Neural cell (in vitro differentiated cells): ENCODE measurements at regions not wholly inside any gene's neighbourhood (a gene's known extent, or its start where the extent isn't known, plus 50 kb on each side); places are given as distances from the start of the nearest gene placed in this dataset.

ENCODE experiments used
- H2AFZ ChIP-seq: fragments of 200-600, 300-800 bp; sonication (generic), shearing (Covaris generic); 2 replicates; pipeline ENCODE4 v1.6.0; 2014; ENCODE audit warnings: low read depth, mild to moderate bottlenecking, antibody characterized with exemption, low read length, moderate library complexity
- H3F3A ChIP-seq: fragments of 200-600 bp; shearing (Covaris generic); 2 replicates; pipeline ENCODE4 v1.6.1; 2016; ENCODE audit warnings: mild to moderate bottlenecking, moderate library complexity, mixed read lengths, antibody characterized with exemption, low read length; ENCODE audit not compliant: insufficient read depth, poor library complexity, severe bottlenecking
- H3K27ac ChIP-seq: fragments of 200-600, 300-800 bp; sonication (generic), shearing (Covaris generic); 2 replicates; pipeline ENCODE4 v1.5.1; 2014; ENCODE audit warnings: mild to moderate bottlenecking, low read length, moderate library complexity
- H3K27me3 ChIP-seq: fragments of 300-800, 200-600 bp; sonication (generic), shearing (Covaris generic); 2 replicates; pipeline ENCODE4 v1.6.0; 2014; ENCODE audit warnings: mild to moderate bottlenecking, low read depth, low read length, moderate library complexity; ENCODE audit not compliant: insufficient read depth
- H3K36me3 ChIP-seq: fragments of 300-800, 200-600 bp; sonication (generic), shearing (Covaris generic); 2 replicates; pipeline ENCODE4 v1.5.1; 2014; ENCODE audit warnings: mild to moderate bottlenecking, antibody characterized with exemption, low read length, moderate library complexity; ENCODE audit not compliant: insufficient read depth
- H3K4me2 ChIP-seq: fragments of 300-800, 200-600 bp; sonication (generic), shearing (Covaris generic); 2 replicates; pipeline ENCODE4 v1.6.0; 2014; ENCODE audit warnings: mild to moderate bottlenecking, low read length
- H3K4me3 ChIP-seq: fragments of 300-800, 200-600 bp; sonication (generic), shearing (Covaris generic); 2 replicates; pipeline ENCODE4 v1.5.1; 2014; ENCODE audit warnings: mild to moderate bottlenecking, low read length, moderate library complexity
- H3K79me2 ChIP-seq: fragments of 200-600 bp; shearing (Covaris generic); replicated peaks from 2 replicates; pipeline ENCODE4 v1.6.0; 2014; ENCODE audit warnings: mild to moderate bottlenecking, low read length, moderate library complexity; ENCODE audit not compliant: insufficient read depth
- H3K9ac ChIP-seq: fragments of 300-800, 200-600 bp; sonication (generic), shearing (Covaris generic); 2 replicates; pipeline ENCODE4 v1.6.1; 2016; ENCODE audit warnings: mild to moderate bottlenecking, low read length, mixed read lengths
- H3K9me2 ChIP-seq: fragments of 200-600 bp; shearing (Covaris generic); 2 replicates; pipeline ENCODE4 v1.6.1; 2016; ENCODE audit warnings: mild to moderate bottlenecking, low read length, mixed read lengths; ENCODE audit not compliant: insufficient read depth
- H3K9me3 ChIP-seq: fragments of 200-600, 300-800 bp; sonication (generic), shearing (Covaris generic); 2 replicates; pipeline ENCODE4 v1.6.1; 2016; ENCODE audit warnings: mild to moderate bottlenecking, mixed run types, low read length, moderate library complexity, mixed read lengths
- H4K20me1 ChIP-seq: fragments of 200-600 bp; shearing (Covaris generic); 2 replicates; pipeline ENCODE4 v1.6.1; 2016; ENCODE audit warnings: mild to moderate bottlenecking, mixed run types; ENCODE audit not compliant: insufficient read depth
- EP300 ChIP-seq: fragments of 450-650 bp; conservative IDR thresholded peaks from 2 replicates; pipeline ENCODE4 v1.6.1; 2014; ENCODE audit warnings: antibody characterized with exemption, mild to moderate bottlenecking, moderate library complexity; ENCODE audit not compliant: poor library complexity, severe bottlenecking
- EZH2 ChIP-seq: fragments of 200-600, 300-800 bp; shearing (Covaris generic), sonication (generic); IDR thresholded peaks from 2 replicates; pipeline ENCODE4 v1.6.1; 2014; ENCODE audit warnings: antibody characterized with exemption, low read length, borderline replicate concordance, mild to moderate bottlenecking; ENCODE audit not compliant: insufficient read depth, poor library complexity, severe bottlenecking
- MXI1 ChIP-seq: fragments of 450-650 bp; conservative IDR thresholded peaks from 2 replicates; pipeline ENCODE4 v1.6.1; 2014; ENCODE audit warnings: antibody characterized with exemption, mild to moderate bottlenecking; ENCODE audit not compliant: poor library complexity, severe bottlenecking
- POLR2AphosphoS5 ChIP-seq: IDR thresholded peaks from 2 replicates; pipeline ENCODE4 v1.6.1; 2012
- RAD21 ChIP-seq: fragments of 450-650 bp; conservative IDR thresholded peaks from 2 replicates; pipeline ENCODE4 v1.6.1; 2014; ENCODE audit warnings: antibody characterized with exemption, mild to moderate bottlenecking, moderate library complexity
- SMC3 ChIP-seq: fragments of 450-650 bp; conservative IDR thresholded peaks from 2 replicates; pipeline ENCODE4 v1.6.1; 2014; ENCODE audit warnings: antibody characterized with exemption, mild to moderate bottlenecking, moderate library complexity; ENCODE audit not compliant: poor library complexity
- TAF1 ChIP-seq: IDR thresholded peaks from 2 replicates; pipeline ENCODE4 v1.6.1; 2012; ENCODE audit warnings: low read depth
- TF ChIP-seq, protein P1 (sequence below): IDR thresholded peaks from 2 replicates; pipeline ENCODE4 v1.6.1; 2012; ENCODE audit warnings: borderline replicate concordance
- TF ChIP-seq, protein P2 (sequence below): fragments of 450-650 bp; IDR thresholded peaks from 2 replicates; pipeline ENCODE4 v1.5.1; 2014; ENCODE audit warnings: antibody characterized with exemption, mild to moderate bottlenecking, moderate library complexity; ENCODE audit not compliant: poor library complexity, severe bottlenecking

DNA sequence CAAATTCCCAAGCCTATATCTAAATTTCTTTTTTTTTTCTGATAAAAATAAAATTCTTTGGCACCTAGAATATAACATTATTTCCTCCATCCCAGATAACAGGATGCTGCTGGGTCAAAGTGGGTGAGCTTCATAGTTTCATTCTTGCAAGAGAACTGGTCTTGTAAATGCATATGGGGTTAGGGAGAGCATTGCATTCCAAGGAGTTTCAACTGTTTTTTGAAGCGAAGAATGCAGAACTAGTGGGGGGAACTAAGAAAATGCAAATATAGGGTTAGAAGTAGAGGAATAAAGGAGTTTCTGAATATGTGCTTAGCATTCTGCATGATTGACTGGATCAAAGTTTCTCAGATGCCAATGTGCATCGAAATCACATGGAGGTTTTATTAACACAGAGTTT lies 347.2 kb upstream of the XYLT1 start:
- Histone ChIP-seq H3F3A (no peaks in the 10 kb centered on the region), H2AFZ (no peak overlapping the region), H3K9me2 (no peaks in the 10 kb centered on the region), H3K4me2 (no peak overlapping the region), H3K36me3 (no peaks in the 10 kb centered on the region), H3K79me2 (no peaks in the 10 kb centered on the region), H4K20me1 (no peaks in the 10 kb centered on the region), H3K4me3 (no peak overlapping the region), H3K9ac (no peak overlapping the region), H3K27ac (no peak overlapping the region), H3K9me3 (peaks cover 2% of the 10 kb centered on the region), H3K27me3 (no peaks in the 10 kb centered on the region)
- TF ChIP-seq EZH2 (no peak), MXI1 (no peak), EP300 (no peak), TAF1 (no peak), RAD21 (no peak)
- TF ChIP-seq, protein P1, sequence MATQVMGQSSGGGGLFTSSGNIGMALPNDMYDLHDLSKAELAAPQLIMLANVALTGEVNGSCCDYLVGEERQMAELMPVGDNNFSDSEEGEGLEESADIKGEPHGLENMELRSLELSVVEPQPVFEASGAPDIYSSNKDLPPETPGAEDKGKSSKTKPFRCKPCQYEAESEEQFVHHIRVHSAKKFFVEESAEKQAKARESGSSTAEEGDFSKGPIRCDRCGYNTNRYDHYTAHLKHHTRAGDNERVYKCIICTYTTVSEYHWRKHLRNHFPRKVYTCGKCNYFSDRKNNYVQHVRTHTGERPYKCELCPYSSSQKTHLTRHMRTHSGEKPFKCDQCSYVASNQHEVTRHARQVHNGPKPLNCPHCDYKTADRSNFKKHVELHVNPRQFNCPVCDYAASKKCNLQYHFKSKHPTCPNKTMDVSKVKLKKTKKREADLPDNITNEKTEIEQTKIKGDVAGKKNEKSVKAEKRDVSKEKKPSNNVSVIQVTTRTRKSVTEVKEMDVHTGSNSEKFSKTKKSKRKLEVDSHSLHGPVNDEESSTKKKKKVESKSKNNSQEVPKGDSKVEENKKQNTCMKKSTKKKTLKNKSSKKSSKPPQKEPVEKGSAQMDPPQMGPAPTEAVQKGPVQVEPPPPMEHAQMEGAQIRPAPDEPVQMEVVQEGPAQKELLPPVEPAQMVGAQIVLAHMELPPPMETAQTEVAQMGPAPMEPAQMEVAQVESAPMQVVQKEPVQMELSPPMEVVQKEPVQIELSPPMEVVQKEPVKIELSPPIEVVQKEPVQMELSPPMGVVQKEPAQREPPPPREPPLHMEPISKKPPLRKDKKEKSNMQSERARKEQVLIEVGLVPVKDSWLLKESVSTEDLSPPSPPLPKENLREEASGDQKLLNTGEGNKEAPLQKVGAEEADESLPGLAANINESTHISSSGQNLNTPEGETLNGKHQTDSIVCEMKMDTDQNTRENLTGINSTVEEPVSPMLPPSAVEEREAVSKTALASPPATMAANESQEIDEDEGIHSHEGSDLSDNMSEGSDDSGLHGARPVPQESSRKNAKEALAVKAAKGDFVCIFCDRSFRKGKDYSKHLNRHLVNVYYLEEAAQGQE, result no peak
- TF ChIP-seq, protein P2, sequence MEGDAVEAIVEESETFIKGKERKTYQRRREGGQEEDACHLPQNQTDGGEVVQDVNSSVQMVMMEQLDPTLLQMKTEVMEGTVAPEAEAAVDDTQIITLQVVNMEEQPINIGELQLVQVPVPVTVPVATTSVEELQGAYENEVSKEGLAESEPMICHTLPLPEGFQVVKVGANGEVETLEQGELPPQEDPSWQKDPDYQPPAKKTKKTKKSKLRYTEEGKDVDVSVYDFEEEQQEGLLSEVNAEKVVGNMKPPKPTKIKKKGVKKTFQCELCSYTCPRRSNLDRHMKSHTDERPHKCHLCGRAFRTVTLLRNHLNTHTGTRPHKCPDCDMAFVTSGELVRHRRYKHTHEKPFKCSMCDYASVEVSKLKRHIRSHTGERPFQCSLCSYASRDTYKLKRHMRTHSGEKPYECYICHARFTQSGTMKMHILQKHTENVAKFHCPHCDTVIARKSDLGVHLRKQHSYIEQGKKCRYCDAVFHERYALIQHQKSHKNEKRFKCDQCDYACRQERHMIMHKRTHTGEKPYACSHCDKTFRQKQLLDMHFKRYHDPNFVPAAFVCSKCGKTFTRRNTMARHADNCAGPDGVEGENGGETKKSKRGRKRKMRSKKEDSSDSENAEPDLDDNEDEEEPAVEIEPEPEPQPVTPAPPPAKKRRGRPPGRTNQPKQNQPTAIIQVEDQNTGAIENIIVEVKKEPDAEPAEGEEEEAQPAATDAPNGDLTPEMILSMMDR, result no peak

DNA sequence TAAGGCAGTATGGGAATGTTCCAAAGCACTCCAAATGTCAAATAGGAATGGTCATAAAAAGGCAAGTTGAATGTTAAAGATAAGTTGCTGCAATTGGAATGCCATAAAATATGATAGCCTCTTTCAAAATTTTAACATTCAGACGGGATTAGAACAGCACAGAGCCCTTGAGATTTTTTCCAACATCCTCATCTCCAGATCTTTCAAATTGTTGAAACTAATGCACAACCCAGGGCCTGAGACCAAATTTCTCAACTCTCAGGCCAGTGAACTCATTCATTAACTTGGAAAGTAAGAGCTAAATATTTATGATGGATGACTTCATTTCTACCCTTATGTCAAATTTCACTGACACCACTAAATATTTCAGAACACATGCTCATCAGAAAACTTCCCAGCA lies 346.5 kb upstream of the XYLT1 start:
- Histone ChIP-seq H3K9me3 (peaks cover 2% of the 10 kb centered on the region), H3K9ac (no peak overlapping the region), H4K20me1 (no peaks in the 10 kb centered on the region)

More for the DNA sequence above, 346.5 kb upstream of the XYLT1 start:
- no peak for TF ChIP-seq RAD21
- TF ChIP-seq EP300, result no peak
- no peak for TF ChIP-seq TAF1
- TF ChIP-seq, protein P2, result no peak
- TF ChIP-seq MXI1, result no peak
- TF ChIP-seq POLR2AphosphoS5, result no peak
- TF ChIP-seq EZH2, result no peak
- TF ChIP-seq SMC3, result no peak
- TF ChIP-seq, protein P1, result no peak
- no peak overlapping the region for H3K4me3 ChIP-seq
- H3K79me2 ChIP-seq, result no peaks in the 10 kb centered on the region
- no peak overlapping the region for H2AFZ ChIP-seq
- H3K9me2 ChIP-seq, result no peaks in the 10 kb centered on the region
- no peak overlapping the region for H3K27ac ChIP-seq
- H3F3A ChIP-seq, result no peaks in the 10 kb centered on the region
- no peak overlapping the region for H3K4me2 ChIP-seq
- H3K27me3 ChIP-seq, result no peaks in the 10 kb centered on the region
- H3K36me3 ChIP-seq, result no peaks in the 10 kb centered on the region
